SIG-M5 treated with dmso at 0.1 percent for 504 hours (cell line): ENCODE measurements at regions not wholly inside any gene's neighbourhood (a gene's known extent, or its start where the extent isn't known, plus 50 kb on each side); places are given as distances from the start of the nearest gene placed in this dataset.
A peak's percentile ranks its signal among the peaks of the same experiment; 100 is the strongest.
"Not testable (repeated sequence)": the region's sequence is repeated elsewhere in the genome, so short reads cannot be mapped to it uniquely, and the experiment has no call there.

ENCODE experiments used
- DNase-seq: peaks from one replicate; lab custom pipeline; 2025; ENCODE audit not compliant: unreplicated experiment; lab: John Stamatoyannopoulos, UW

GRCh38 chr4:53720776-53721175 is 129.5 kb upstream of the LNX1 start:
- DNase-seq, result no peak

DNA sequence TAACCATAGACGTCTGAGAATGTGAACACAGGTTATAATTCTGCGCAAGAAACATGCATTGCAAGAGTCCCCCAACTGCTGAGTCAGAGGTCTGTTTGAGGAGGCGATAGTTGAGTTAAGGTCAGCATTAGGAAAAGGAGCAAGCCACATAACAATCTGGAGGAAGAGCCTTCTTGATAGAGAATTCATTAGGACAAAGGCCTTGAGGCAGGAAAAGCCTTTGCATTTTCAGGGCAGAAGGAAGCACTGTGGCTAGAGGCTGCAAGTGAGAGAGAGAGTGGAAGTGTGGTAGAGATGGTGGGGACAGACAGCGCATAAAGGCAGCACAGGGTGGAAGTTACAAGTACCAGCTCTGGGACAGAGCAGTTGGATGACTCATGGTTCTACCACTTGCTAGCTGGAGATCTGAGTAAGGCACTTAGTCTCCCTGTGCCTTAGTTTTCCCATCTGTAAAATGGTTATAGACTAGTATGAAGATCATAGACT is 125.8 kb upstream of the LNX1 start:
- peak; percentile 10 for DNase-seq

- DNase-seq, result no peak
Observed at GRCh38 chr4:53716471-53717063, 125.3 kb upstream of the LNX1 start.

GRCh38 chr4:53716011-53716410 is 124.7 kb upstream of the LNX1 start:
- DNase-seq, result no peak

DNA sequence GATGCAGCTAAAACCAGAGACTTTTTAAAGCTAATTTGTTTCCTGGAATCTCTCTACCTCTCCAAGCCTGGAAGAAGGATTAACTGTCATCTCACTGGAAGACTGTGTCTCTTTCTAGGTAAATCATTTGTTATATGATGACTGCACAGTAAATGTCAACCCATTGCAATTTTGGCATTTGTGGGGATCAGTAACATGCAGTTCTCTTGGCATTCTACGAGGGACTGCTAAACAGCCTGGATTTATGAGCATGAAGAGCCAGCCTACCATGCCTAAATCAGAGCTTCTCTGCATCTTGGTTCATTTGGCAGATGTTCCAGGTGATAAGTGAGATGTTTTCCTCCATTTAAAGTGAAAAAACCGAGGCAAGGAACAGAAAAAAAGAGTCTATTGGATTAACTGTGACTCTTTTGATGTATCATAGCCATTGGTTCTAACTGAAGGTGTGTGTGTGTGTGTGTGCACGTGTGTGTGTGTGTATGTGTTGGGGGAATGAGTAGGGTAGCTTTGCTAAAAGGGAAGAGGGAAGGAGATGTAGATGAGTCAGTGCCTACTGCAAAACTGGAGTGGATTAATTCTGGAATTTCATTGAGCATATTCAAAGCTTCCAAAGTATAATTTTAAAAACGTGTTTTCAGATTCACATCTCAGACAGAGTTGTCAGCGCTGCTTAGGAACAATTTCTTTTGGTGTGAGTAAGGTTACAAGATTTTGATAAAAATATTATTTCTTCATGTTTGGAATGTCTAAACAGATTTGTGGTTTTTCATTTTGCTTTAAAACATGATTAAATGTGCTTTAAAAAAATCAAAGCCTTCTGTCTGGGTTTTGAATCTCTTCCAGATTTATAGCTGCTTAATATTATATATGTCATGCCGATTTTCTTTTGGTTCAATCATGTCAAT is 123.2 kb upstream of the LNX1 start:
- no peak for DNase-seq

DNA sequence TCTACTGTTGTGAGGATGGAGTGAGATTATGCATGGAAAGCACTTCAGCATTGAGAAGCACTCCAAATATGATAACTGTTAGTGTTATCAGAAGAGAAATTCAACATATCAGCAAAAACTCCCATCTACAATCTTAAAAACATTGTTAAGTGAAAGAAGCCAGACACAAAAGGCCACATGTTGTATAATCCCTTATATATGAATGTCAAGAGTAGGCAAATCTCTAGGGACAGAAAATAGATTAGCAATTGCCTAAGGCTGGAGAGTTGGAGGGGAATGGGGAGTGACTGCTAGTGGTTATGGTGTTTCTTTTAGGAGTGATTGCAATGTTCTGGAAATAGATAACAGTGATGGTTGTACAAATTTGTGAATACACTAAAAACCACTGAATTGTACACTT is 122.5 kb upstream of the LNX1 start:
- no peak for DNase-seq

- DNase-seq, result no peak
Observed at GRCh38 chr4:53713296-53713695, 122.0 kb upstream of the LNX1 start.

DNA sequence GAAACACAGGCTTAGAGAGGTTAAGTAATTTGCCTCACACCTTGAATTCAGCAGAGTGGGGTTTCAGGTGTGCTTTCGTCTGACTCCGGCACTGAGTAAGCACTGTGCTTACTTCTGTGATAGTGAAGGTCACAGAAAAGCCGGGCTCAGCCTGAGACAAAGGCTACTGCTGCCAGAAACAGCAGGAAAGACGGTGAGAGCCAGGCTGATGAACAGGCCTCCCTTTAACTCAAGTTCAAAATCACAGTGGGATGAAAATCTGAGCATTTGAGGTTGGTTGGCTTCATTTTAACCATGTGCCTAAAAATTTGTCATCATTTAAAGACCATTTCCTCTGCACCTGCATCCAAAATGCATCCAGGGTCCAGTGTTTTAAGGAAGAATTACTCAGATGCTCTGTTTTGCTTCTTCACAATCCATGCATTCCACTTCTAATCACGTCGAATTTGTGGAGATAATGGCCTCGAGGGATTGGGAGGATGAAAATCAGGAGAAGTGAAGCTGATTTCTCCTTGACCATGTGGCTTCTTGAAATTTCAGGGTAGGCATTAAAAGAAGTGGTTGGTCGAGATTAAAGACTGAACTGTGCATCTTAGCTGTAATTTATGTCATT is 121.2 kb upstream of the LNX1 start:
- DNase-seq, result no peak

- DNase-seq, result no peak
Observed at GRCh38 chr4:53711926-53712325, 120.6 kb upstream of the LNX1 start.

DNA sequence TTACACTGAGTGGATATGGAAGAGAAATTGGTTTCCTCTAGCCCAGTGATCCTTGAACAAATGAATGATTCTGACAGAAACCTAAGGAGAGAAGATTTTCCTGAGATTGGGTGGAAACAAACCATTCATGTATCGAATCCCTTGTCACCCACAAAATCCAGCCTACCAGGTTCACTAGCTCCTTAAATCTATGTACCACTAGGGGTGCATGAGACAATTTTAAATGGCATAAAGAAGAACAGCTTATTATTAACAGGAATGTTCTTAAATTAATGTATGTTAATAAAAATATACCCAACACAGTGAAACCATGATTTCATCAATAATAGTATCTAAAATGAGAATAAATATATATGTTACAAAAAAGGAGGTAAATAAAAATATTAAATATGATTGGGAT is 118.4 kb upstream of the LNX1 start:
- DNase-seq, result no peak

- DNase-seq, result no peak
Observed at GRCh38 chr4:53707491-53707890, 116.2 kb upstream of the LNX1 start.

DNA sequence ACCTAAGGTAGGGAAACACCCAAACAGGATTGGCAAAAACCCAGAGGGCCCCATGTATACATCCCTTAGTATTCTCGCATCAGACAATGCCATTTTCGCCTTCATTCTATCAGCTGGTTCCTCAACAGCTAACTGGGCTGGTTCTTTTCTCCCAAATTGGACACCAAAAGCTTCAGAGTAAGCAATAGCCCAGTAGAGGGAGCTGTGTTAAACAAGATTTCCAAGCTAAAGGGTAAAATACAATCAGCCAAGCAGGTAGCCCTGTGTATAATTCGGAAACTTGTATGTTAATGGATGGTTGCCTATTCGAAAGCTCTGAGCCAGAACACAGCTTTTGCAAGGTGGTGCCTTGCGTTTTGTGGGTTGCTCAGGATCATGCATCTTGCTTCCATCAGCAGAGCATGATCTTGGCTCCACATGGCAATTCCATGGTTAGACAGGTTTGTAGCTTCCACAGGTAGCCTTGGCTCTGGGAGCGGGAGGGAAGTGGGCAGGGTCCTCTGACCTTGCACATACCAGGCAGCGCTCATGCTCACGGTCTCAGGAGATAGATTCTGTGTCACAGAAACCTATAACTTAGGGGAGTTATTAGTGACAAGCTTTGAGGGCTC is 115.2 kb upstream of the LNX1 start:
- DNase-seq, result peak; percentile 39

- DNase-seq, result no peak
Observed at GRCh38 chr4:53705972-53706371, 114.7 kb upstream of the LNX1 start.

- DNase-seq, result no peak
Observed at GRCh38 chr4:53705151-53705764, 114.0 kb upstream of the LNX1 start.

- no peak for DNase-seq
Observed at GRCh38 chr4:53704329-53704728, 113.0 kb upstream of the LNX1 start.

- no peak for DNase-seq
Observed at GRCh38 chr4:53703267-53703655, 112.0 kb upstream of the LNX1 start.

DNA sequence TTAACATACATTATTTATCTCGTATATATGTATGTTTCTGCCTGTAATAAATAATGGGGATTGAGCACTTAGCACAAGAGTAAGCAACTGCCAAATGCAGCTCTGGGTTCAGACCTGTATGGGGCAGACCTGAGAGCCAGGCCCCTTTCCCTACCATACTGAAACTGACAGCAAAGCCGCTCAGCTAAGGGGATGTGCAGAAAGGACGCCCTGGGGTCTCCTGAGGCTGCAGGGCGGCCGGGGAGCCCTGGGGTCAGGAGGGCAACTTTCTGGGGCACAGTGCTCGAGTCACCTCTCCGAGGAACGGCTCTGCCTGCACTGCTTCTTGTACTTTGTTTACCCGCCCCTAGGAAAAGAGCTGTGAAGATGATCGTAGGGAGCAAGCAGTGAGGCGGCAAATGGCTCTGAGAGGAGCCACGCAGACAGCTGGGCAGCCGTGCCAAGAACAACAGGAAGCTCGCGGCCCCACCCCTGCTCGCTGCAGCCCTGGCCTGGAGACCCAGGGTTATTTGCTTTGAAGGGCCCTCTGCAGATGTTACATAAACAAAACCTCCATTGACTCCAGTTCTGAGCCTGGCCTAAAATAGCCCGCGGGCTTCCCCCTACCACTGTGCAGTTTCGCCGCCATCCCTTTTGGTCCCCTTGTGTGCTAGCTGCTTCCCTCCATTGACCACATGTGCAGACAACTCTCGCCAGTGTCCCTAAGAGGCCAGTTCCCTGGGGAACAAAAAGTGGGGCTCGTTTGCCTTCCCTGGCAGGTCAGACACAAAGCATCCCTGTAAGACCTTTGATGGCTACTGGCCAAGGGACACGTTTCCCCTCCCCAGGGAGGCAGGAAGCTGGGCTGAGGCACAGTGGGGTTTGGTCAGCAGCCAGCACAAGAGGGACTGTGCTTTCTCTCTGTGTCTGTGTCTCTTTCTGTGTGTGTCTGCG is 111.3 kb upstream of the LNX1 start:
- no peak for DNase-seq

GRCh38 chr4:53701260-53701659 is 110.0 kb upstream of the LNX1 start:
- not testable (repeated sequence) for DNase-seq

- not testable (repeated sequence) for DNase-seq
Observed at GRCh38 chr4:53699310-53699709, 108.0 kb upstream of the LNX1 start.
